GM12873 (cell line): ENCODE measurements at regions not wholly inside any gene's neighbourhood (a gene's known extent, or its start where the extent isn't known, plus 50 kb on each side); places are given as distances from the start of the nearest gene placed in this dataset.

Experiments used
- TF ChIP-seq, protein P1 (sequence below): IDR thresholded peaks from 2 replicates; pipeline ENCODE4 v1.5.1; 2012; ENCODE audit warnings: low read depth, mild to moderate bottlenecking, moderate library complexity, low read length, control low read depth; ENCODE audit not compliant: insufficient read depth; ENCODE audit errors: missing control alignments

DNA sequence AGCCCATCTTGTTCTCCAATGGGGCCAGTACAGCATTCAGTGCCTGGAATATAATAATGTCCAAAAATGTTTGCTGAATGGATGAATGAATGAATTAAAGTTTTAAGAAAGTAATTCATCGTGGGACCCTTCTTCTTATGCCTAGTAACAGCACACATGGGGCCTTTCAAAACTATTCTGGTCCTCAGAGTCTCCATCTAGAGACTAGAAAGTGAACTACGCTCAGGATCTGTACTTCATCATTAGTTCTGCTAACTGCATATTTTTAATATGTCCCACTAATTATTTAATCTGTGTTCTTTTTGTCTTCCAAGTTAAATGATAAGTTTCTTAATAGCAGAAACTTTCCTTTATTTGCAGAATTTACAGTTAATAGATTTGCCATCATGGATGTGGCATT lies 172.5 kb downstream of the SMAD2 start:
- TF ChIP-seq, protein P1, sequence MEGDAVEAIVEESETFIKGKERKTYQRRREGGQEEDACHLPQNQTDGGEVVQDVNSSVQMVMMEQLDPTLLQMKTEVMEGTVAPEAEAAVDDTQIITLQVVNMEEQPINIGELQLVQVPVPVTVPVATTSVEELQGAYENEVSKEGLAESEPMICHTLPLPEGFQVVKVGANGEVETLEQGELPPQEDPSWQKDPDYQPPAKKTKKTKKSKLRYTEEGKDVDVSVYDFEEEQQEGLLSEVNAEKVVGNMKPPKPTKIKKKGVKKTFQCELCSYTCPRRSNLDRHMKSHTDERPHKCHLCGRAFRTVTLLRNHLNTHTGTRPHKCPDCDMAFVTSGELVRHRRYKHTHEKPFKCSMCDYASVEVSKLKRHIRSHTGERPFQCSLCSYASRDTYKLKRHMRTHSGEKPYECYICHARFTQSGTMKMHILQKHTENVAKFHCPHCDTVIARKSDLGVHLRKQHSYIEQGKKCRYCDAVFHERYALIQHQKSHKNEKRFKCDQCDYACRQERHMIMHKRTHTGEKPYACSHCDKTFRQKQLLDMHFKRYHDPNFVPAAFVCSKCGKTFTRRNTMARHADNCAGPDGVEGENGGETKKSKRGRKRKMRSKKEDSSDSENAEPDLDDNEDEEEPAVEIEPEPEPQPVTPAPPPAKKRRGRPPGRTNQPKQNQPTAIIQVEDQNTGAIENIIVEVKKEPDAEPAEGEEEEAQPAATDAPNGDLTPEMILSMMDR = peak; percentile 52

DNA sequence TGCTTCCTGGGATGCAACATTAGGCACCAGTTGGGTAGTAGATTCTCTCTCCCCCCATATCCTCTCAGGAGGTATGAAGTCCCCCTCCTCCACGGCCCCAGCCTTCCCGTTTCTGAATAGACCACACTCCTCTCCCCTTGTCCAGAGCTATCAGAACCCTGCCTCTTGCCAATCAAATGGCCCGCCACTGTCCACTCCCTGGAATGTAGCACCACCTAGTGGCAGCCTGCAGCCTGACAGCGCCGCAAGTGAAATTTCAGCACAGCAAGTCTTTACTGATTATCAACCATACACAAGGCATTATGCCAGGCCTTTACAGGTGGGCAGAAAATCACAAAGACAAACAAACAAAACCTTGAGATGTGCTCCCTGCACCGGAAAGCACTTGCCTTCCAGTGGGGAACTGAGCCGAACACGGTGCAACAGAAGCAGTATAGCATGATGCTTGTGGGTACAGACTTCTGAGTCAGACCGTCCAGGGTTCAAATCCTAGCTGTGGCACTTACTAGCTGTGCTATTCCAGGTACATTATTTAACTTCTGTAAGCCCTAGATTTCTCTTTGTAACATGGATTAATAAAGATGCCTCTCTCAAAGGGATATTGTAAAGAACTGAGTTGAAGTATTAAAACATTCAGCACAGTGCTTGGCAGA lies 174.0 kb downstream of the SMAD2 start:
- TF ChIP-seq, protein P1 = peak; percentile 94

DNA sequence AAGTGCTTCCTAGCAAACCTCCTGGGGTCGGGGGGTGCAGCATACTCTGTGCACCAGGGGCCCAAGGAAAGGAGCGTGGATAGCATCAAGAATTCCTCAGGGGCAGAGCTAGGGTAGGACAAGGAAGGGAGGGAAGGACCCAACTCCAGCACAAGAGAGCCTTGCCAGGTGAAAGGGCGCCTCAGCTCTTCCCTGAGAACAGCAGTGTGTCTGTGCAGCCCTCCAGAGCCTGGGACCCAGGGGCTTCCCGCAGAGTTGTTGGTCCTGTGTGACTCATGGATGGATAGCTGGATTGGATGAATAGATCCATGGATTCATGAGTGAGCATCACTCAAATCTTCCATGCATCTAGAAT lies 175.4 kb downstream of the SMAD2 start:
- TF ChIP-seq, protein P1 = no peak

DNA sequence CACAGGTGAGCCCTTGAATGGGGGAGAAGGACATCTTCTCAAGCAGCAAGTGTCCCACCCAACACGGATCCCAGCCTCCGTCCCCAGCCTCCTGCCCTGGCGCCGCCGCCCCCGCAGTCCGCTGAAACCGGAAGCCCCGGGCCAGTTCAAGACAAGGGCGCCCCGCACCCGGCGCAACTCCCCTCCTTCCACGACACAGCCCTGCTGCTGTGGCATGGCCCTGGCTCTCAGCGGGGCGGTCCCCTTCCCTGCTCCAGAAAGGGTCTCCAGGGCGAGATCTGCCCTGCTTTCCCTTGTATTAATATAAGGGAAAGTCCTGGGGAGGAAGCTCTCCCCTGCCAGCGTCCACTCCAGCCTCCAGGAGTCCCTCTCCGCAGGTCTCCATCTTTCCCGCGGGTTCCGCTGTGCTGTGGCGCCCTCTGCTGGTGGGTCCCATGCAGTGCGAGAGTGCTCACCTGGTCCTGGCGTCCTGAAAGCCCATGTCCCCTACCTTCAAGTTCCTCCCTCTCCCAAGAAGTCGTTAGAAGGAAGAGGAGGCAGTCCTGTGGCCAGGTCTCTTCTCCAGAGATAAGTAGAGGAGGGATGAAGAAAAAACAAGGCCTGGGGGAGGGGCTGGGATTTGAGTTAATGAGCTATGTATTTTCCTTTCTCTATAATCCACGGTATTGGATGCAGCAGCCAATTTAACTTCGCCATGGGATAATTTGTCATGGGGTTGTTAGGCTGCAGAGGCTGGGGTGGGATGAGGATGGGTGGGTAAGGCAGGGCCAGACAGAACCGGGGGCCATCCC lies 176.0 kb downstream of the SMAD2 start:
- TF ChIP-seq, protein P1 = peak; percentile 94

DNA sequence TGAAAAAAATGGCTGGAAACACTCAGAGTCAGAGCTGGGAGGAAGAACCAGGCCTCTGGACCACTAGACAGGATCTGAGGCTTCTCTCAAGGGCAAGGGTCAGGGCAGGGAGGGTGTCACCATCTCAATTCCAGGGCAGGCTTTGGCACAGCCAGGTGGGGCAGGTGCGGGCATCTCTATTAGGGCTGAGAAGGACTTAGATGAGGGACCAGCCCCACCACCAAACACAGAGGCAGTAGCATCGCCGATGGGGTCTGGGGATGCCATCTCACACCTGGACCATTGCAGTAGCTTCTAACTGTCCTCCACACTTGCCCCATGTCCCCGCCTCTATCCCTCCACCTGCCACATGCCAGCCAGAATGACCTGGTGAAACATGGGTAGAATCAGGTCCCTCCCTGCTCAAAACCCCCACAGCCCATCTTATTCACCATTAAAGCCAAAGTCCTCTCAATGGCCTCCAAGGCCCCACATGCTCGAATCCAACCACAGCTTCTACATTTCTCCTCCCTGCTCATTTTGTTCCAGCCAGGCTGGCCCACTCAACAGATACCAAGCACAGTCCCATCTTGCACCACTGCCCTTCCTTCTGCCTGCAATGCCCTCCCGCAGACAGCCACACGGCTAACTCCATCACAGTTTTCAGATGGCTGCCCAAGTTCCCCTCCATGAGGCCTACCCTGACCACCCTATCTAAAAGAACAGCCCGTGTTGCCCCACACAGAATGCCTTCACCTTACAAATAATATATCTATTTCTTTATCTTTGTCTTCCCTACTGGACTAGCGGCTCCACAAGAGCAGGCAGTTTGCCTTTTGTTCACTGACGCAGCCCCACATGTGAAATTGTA lies 177.4 kb downstream of the SMAD2 start:
- TF ChIP-seq, protein P1 = no peak

DNA sequence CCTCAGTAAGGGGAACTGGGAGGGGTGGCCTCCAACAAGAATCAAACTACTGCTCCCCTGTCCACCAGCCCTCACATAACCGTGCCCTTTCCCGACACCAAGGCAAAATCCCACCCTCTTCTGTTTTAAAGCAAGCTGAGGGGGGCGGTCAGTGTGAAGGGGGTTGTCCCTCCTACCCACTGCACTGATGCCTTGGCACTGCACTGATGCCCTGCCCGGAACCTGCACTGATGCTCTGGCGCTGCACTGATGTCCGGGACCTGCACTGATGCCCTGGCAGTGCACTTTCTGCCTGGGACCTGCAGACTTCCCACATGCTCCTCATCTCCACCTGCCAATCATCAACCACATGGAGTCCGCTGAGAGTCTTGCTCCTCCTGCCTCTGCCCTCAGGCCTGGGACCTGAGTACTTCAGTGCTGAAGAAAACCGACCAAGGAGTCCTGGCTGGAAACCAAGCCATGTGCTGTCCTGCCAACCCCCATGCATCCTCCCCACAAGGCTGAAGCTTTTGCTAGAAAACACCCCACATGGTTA lies 179.5 kb downstream of the SMAD2 start:
- TF ChIP-seq, protein P1 = no peak

DNA sequence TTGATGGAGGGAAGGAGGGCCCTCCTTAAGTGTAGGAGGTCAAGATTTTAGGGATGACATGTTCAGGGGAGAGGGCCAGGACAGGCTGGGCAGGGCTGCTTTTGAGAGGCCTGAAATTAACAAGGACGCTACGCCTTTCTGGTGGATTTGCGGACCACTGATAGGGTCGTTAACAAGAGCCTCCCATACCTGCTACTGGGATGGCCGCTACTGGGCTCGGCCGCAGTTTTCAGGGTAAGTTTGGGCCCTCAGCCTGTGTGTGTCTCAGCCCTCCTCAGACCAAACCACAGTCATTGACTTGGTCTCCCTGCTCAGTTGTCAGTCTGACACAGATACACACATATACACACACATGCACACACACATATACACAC lies 180.9 kb downstream of the SMAD2 start:
- TF ChIP-seq, protein P1 = no peak
